ENCODE measurements at regions not wholly inside any gene's neighbourhood (a gene's known extent, or its start where the extent isn't known, plus 50 kb on each side); places are given as distances from the start of the nearest gene placed in this dataset.

DNA sequence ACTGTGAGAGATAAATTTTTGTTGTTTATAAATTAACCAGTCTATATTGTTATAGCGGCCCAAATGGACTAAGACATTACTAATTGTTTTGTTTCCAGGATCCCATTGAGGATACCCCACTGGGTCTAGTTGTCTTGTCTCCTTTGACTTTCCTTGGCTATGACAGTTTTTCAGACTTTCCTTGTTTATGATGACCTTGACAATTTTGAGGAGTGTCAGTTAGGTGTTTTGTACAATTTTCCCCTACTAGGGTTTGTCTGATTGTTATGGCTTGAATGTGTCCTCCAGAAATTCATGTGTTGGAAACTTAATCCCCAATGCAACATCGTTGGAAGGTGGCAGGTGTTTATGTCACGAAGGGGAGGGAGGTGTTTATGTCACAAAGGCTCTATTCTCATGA lies 89.6 kb upstream of the PITX2 start:
- in situ Hi-C loops (cut with HindIII; ENCODE audit: low pct_unique_long_range_greater_than_20kb, low sequenced_read_pairs) (no loop called here), intact Hi-C loops (cut with micrococcal nuclease; ENCODE audit: unreplicated experiment) (no loop called here)
- ChIA-PET CTCF (no interaction called here), POLR2A (no interaction called here)
- DNase-seq (ENCODE audit: low read depth, low spot score) (no peak), ATAC-seq (no peak)
- no peak overlapping the region for H3K4me3 ChIP-seq (ENCODE audit: low read depth in 2 of 2, low read length in 2 of 2)
- TF ChIP-seq SIN3A (IDR thresholded peaks at IDR 0.05; ENCODE audit: borderline replicate concordance, insufficient read depth, low read depth, low read length): no peak
- TF ChIP-seq, protein P1, sequence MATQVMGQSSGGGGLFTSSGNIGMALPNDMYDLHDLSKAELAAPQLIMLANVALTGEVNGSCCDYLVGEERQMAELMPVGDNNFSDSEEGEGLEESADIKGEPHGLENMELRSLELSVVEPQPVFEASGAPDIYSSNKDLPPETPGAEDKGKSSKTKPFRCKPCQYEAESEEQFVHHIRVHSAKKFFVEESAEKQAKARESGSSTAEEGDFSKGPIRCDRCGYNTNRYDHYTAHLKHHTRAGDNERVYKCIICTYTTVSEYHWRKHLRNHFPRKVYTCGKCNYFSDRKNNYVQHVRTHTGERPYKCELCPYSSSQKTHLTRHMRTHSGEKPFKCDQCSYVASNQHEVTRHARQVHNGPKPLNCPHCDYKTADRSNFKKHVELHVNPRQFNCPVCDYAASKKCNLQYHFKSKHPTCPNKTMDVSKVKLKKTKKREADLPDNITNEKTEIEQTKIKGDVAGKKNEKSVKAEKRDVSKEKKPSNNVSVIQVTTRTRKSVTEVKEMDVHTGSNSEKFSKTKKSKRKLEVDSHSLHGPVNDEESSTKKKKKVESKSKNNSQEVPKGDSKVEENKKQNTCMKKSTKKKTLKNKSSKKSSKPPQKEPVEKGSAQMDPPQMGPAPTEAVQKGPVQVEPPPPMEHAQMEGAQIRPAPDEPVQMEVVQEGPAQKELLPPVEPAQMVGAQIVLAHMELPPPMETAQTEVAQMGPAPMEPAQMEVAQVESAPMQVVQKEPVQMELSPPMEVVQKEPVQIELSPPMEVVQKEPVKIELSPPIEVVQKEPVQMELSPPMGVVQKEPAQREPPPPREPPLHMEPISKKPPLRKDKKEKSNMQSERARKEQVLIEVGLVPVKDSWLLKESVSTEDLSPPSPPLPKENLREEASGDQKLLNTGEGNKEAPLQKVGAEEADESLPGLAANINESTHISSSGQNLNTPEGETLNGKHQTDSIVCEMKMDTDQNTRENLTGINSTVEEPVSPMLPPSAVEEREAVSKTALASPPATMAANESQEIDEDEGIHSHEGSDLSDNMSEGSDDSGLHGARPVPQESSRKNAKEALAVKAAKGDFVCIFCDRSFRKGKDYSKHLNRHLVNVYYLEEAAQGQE (IDR thresholded peaks at IDR 0.05; ENCODE audit: insufficient read depth in 1 of 2, low read depth in 2 of 2, low read length in 1 of 2): no peak
- TF ChIP-seq POLR2AphosphoS5 (IDR thresholded peaks at IDR 0.05; ENCODE audit: low read depth, low read length): no peak
- no peak for TF ChIP-seq TCF7L2 (IDR thresholded peaks at IDR 0.05; ENCODE audit: low read depth, low read length)
- TF ChIP-seq, protein P2, sequence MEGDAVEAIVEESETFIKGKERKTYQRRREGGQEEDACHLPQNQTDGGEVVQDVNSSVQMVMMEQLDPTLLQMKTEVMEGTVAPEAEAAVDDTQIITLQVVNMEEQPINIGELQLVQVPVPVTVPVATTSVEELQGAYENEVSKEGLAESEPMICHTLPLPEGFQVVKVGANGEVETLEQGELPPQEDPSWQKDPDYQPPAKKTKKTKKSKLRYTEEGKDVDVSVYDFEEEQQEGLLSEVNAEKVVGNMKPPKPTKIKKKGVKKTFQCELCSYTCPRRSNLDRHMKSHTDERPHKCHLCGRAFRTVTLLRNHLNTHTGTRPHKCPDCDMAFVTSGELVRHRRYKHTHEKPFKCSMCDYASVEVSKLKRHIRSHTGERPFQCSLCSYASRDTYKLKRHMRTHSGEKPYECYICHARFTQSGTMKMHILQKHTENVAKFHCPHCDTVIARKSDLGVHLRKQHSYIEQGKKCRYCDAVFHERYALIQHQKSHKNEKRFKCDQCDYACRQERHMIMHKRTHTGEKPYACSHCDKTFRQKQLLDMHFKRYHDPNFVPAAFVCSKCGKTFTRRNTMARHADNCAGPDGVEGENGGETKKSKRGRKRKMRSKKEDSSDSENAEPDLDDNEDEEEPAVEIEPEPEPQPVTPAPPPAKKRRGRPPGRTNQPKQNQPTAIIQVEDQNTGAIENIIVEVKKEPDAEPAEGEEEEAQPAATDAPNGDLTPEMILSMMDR (IDR thresholded peaks at IDR 0.05): no peak
- H3K9me3 ChIP-seq (ENCODE audit: control insufficient read depth, insufficient read depth, low read depth, low read length): no peaks in the 10 kb centered on the region
- H3K27ac ChIP-seq (ENCODE audit: low read length): no peak overlapping the region
- H3K27me3 ChIP-seq (ENCODE audit: control insufficient read depth, insufficient read depth, low read length): no peaks in the 10 kb centered on the region
- no TSS peak for BruUV-seq (replicated peaks)
- H3K4me1 ChIP-seq (ENCODE audit: control insufficient read depth, insufficient read depth, low read length): no peaks in the 10 kb centered on the region
- no peaks in the 10 kb centered on the region for H3K36me3 ChIP-seq (ENCODE audit: control insufficient read depth, insufficient read depth, low read length)

DNA sequence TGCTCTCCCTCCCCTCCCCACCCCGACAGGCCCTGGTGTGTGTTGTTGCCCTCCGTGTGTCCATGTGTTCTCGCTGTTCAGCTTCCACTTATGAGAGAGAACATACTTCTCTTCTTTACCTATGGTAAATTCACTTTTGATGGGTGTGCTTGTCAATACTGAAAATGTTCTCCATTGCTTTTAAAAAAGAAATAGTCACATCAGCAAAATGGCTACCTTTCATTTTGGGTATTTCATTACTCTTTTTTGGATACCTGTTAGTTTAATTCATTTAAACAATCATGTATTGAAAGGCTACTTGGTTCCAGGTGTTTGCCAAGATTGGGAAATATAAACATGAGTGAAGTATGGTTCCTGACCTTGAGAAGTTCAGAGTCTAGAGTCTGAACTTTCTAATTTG lies 107.4 kb upstream of the PITX2 start:
- DNase-seq (ENCODE audit: low read depth, low spot score) (no peak), ATAC-seq (no peak)
- Histone ChIP-seq H3K27me3 (ENCODE audit: control insufficient read depth, insufficient read depth, low read length) (no peaks in the 10 kb centered on the region), H3K27ac (ENCODE audit: low read length) (no peak overlapping the region), H3K4me1 (ENCODE audit: control insufficient read depth, insufficient read depth, low read length) (no peaks in the 10 kb centered on the region), H3K4me3 (ENCODE audit: low read depth in 2 of 2, low read length in 2 of 2) (no peak overlapping the region), H3K36me3 (ENCODE audit: control insufficient read depth, insufficient read depth, low read length) (no peaks in the 10 kb centered on the region), H3K9me3 (ENCODE audit: control insufficient read depth, insufficient read depth, low read depth, low read length) (no peaks in the 10 kb centered on the region)
- in situ Hi-C loops (cut with HindIII; ENCODE audit: low pct_unique_long_range_greater_than_20kb, low sequenced_read_pairs): no loop called here
- intact Hi-C loops (cut with micrococcal nuclease; ENCODE audit: unreplicated experiment): no loop called here
- CTCF ChIA-PET: no interaction called here
- no TSS peak for BruUV-seq (replicated peaks)
- TF ChIP-seq, protein P1 (IDR thresholded peaks at IDR 0.05; ENCODE audit: insufficient read depth in 1 of 2, low read depth in 2 of 2, low read length in 1 of 2): no peak
- no peak for TF ChIP-seq SIN3A (IDR thresholded peaks at IDR 0.05; ENCODE audit: borderline replicate concordance, insufficient read depth, low read depth, low read length)
- POLR2A ChIA-PET: no interaction called here
